HepG2 (cell line): ENCODE measurements at regions not wholly inside any gene's neighbourhood (a gene's known extent, or its start where the extent isn't known, plus 50 kb on each side); places are given as distances from the start of the nearest gene placed in this dataset.

Source experiments
- ATAC-seq: fragments of 200-7000 bp; cut with Tn5 transposase; 3 replicates; pipeline ENCODE4 v1.9.1; 2020; ENCODE audit warnings: mild to moderate bottlenecking, moderate library complexity
- BruUV-seq: library from RNA; stranded (reverse); fragments of 400-500 nt; replicated peaks from 2 replicates; lab custom pipeline; 2021; lab: Mats Ljungman, UMichigan
- CTCF ChIA-PET: fragments of 300-600 bp; formaldehyde crosslinking; extraction: SDS; loops from one replicate; lab custom pipeline; 2021; ENCODE audit warnings: low total read pairs, inconsistent platforms, low intra/inter-chr PET ratio; lab: Yijun Ruan, JAX
- POLR2A ChIA-PET: fragments of 350-600 bp; sonication (Branson Sonifier 250); formaldehyde crosslinking; loops from one replicate; lab custom pipeline; 2020; ENCODE audit warnings: antibody characterized with exemption, inconsistent platforms; lab: Yijun Ruan, JAX
- DNase-seq: peaks from one replicate; pipeline ENCODE4 v3.0.0-alpha.2; 2015; ENCODE audit warnings: low spot score
- FAIRE-seq: peaks from 3 replicates; lab custom pipeline; 2011; peaks lifted over from hg19 to GRCh38; lab: Jason Lieb, UNC
- H2AFZ ChIP-seq: one replicate; pipeline ENCODE4 v1.6.1; 2011; ENCODE audit warnings: low read length, inconsistent platforms
- H3K27ac ChIP-seq: fragments of 300-600 bp; 3 replicates; pipeline ENCODE4 v1.8.0; 2011; ENCODE audit warnings: mixed run types, mild to moderate bottlenecking, mixed read lengths, low read length, inconsistent platforms; ENCODE audit not compliant: insufficient read depth; ENCODE audit errors: extremely low read length
- H3K27me3 ChIP-seq, 2 experiments: fragments of 200-600 bp in 1 of 2; 2 replicates in 1 of 2; 3 replicates in 1 of 2; pipeline versions ENCODE4 v1.6.0 to v1.8.0; 2011; ENCODE audit warnings: low read length in 2 of 2, mild to moderate bottlenecking in 2 of 2, moderate library complexity in 2 of 2, inconsistent platforms in 1 of 2; ENCODE audit not compliant: insufficient read depth in 2 of 2, control insufficient read depth in 1 of 2
- H3K36me3 ChIP-seq, 2 experiments: fragments of 200-600 bp in 1 of 2; replicated peaks in 1 of 2; 2 replicates in 1 of 2; 3 replicates in 1 of 2; pipeline versions ENCODE4 v1.5.1 to v1.8.0; 2011; ENCODE audit warnings: low read length in 2 of 2, inconsistent platforms in 1 of 2; ENCODE audit not compliant: insufficient read depth in 2 of 2, control insufficient read depth in 1 of 2
- H3K4me1 ChIP-seq: 2 replicates; pipeline ENCODE4 v1.5.1; 2012; ENCODE audit warnings: low read length, inconsistent platforms; ENCODE audit not compliant: insufficient read depth
- H3K4me2 ChIP-seq: 2 replicates; pipeline ENCODE4 v1.6.0; 2011; ENCODE audit warnings: low read depth, low read length, inconsistent platforms
- H3K4me3 ChIP-seq, 3 experiments: fragments of 200-600 bp in 1 of 3; sonication (generic), shearing (Covaris generic) in 1 of 3; replicated peaks in 1 of 3; 2 replicates each; pipeline ENCODE4 v1.5.1; 2011 to 2016; ENCODE audit warnings: low read length in 3 of 3, inconsistent platforms in 2 of 3, low read depth in 2 of 3, mild to moderate bottlenecking in 2 of 3, control low read depth in 1 of 3, mixed read lengths in 1 of 3; ENCODE audit not compliant: insufficient read depth in 1 of 3
- H3K79me2 ChIP-seq: one replicate; pipeline ENCODE4 v1.6.1; 2011; ENCODE audit warnings: low read length, inconsistent platforms; ENCODE audit not compliant: insufficient read depth
- H3K9ac ChIP-seq: 2 replicates; pipeline ENCODE4 v1.6.0; 2011; ENCODE audit warnings: mild to moderate bottlenecking, low read depth, low read length, inconsistent platforms; ENCODE audit not compliant: insufficient read depth
- H3K9me3 ChIP-seq: 2 replicates; pipeline ENCODE4 v1.5.1; 2012; ENCODE audit warnings: mild to moderate bottlenecking, low read length
- H4K20me1 ChIP-seq: 2 replicates; pipeline ENCODE4 v1.6.0; 2011; ENCODE audit warnings: inconsistent platforms, mild to moderate bottlenecking, low read length, moderate library complexity; ENCODE audit not compliant: insufficient read depth
- AHR ChIP-seq: IDR thresholded peaks from 2 replicates; pipeline ENCODE4 v1.6.1; 2018; ENCODE audit warnings: missing genetic modification reagents, missing compliant biosample characterization
- DDIT3 ChIP-seq: sonication (generic); formaldehyde crosslinking; IDR thresholded peaks from 2 replicates; pipeline ENCODE4 v1.4.0; 2020; ENCODE audit warnings: mild to moderate bottlenecking, missing genetic modification reagents
- DMAP1 ChIP-seq: IDR thresholded peaks from 2 replicates; pipeline ENCODE4 v1.6.1; 2016
- ELF1 ChIP-seq: sonication (generic); formaldehyde crosslinking; IDR thresholded peaks from 2 replicates; pipeline ENCODE4 v1.4.0; 2020; ENCODE audit warnings: missing genetic modification reagents
- ELF4 ChIP-seq: sonication (generic); formaldehyde crosslinking; IDR thresholded peaks from 2 replicates; pipeline ENCODE4 v1.5.0; 2020; ENCODE audit warnings: missing genetic modification reagents, mild to moderate bottlenecking, moderate library complexity, borderline replicate concordance
- GPBP1L1 ChIP-seq: sonication (generic); formaldehyde crosslinking; IDR thresholded peaks from 2 replicates; pipeline ENCODE4 v1.5.0; 2020; ENCODE audit warnings: mild to moderate bottlenecking, missing genetic modification reagents
- HMGA1 ChIP-seq: sonication (generic); formaldehyde crosslinking; conservative IDR thresholded peaks from 2 replicates; pipeline ENCODE4 v1.4.0; 2020; ENCODE audit warnings: missing genetic modification reagents
- HOXA9 ChIP-seq: sonication (generic); formaldehyde crosslinking; IDR thresholded peaks from 2 replicates; pipeline ENCODE4 v1.8.1; 2022; ENCODE audit warnings: missing genetic modification reagents, mild to moderate bottlenecking, moderate library complexity, borderline replicate concordance
- KDM1A ChIP-seq: IDR thresholded peaks from 2 replicates; pipeline ENCODE4 v1.6.1; 2016; ENCODE audit warnings: missing compliant biosample characterization
- KLF11 ChIP-seq: IDR thresholded peaks from 2 replicates; pipeline ENCODE4 v1.6.1; 2016; ENCODE audit warnings: missing compliant biosample characterization
- MBD4 ChIP-seq: IDR thresholded peaks from 2 replicates; pipeline ENCODE4 v1.6.1; 2012; ENCODE audit warnings: low read length, inconsistent platforms, borderline replicate concordance
- MYPOP ChIP-seq: sonication (generic); formaldehyde crosslinking; IDR thresholded peaks from 2 replicates; pipeline ENCODE4 v1.8.1; 2023; ENCODE audit warnings: mild to moderate bottlenecking, moderate library complexity, missing genetic modification reagents
- PHF8 ChIP-seq: sonication (generic); formaldehyde crosslinking; IDR thresholded peaks from 2 replicates; pipeline ENCODE4 v1.5.0; 2020; ENCODE audit warnings: missing genetic modification reagents
- STAG1 ChIP-seq: sonication (generic); formaldehyde crosslinking; IDR thresholded peaks from 2 replicates; pipeline ENCODE4 v1.4.0; 2020; ENCODE audit warnings: missing genetic modification reagents
- SYNCRIP ChIP-seq: fragments of 200-400 bp; formaldehyde crosslinking; IDR thresholded peaks from 2 replicates; pipeline ENCODE4 v1.6.1; 2018; ENCODE audit warnings: mild to moderate bottlenecking, low read depth, low read length; ENCODE audit not compliant: insufficient read depth
- TCF12 ChIP-seq, 2 experiments: fragments of 450-650 bp in 1 of 2; sonication (generic) in 1 of 2; formaldehyde crosslinking in 1 of 2; IDR thresholded peaks; 2 replicates each; pipeline versions ENCODE4 v1.6.1 to v1.8.0; 2017 to 2022; ENCODE audit warnings: antibody characterized with exemption in 1 of 2, mild to moderate bottlenecking in 1 of 2, missing genetic modification reagents in 1 of 2, moderate library complexity in 1 of 2
- U2AF2 ChIP-seq: fragments of 200-400 bp; formaldehyde crosslinking; IDR thresholded peaks from 2 replicates; pipeline ENCODE4 v1.6.1; 2017; ENCODE audit warnings: low read depth, mild to moderate bottlenecking, low read length
- ZNF230 ChIP-seq: sonication (generic); formaldehyde crosslinking; IDR thresholded peaks from 2 replicates; pipeline ENCODE4 v1.4.0; 2020; ENCODE audit warnings: mild to moderate bottlenecking, missing genetic modification reagents
- ZNF530 ChIP-seq: sonication (generic); formaldehyde crosslinking; IDR thresholded peaks from 2 replicates; pipeline ENCODE4 v1.5.0; 2020; ENCODE audit warnings: low read depth, mild to moderate bottlenecking, missing genetic modification reagents
- ZNF768 ChIP-seq: sonication (generic); formaldehyde crosslinking; IDR thresholded peaks from 2 replicates; pipeline ENCODE4 v1.4.0; 2020; ENCODE audit warnings: missing genetic modification reagents
- WGBS: methylation state at CpG from one replicate; pipeline ENCODE4 v1.1.6; 2017; ENCODE audit warnings: low lambda C conversion rate; 5-methylcytosine and 5-hydroxymethylcytosine counted together
- in situ Hi-C: cut with HindIII; loops from 2 replicates; pipeline ENCODE4 v1.10.0; 2017; ENCODE audit warnings: low pct_unique_long_range_greater_than_20kb; ENCODE audit not compliant: extremely low pct_ligation_motif_present
- intact Hi-C: fragments of 100-400 bp; cut with micrococcal nuclease; formaldehyde crosslinking; loops from one replicate; pipeline ENCODE4 v1.10.0; 2022; ENCODE audit not compliant: unreplicated experiment

GRCh38 chr9:78839252-78839651 lies 542.3 kb downstream of the PSAT1 start:
- ChIA-PET CTCF (no interaction called here), POLR2A (no interaction called here)
- H2AFZ ChIP-seq, result no peak overlapping the region
- ATAC-seq (no peak), FAIRE-seq (no peak), DNase-seq (no peak)
- no peak overlapping the region for H3K9ac ChIP-seq
- WGBS, result 9% methylated on average over 2 of the region's 2 CpGs
- TF ChIP-seq PHF8 (CRISPR knock-in tag) (no peak), AHR (CRISPR knock-in tag) (no peak), HMGA1 (CRISPR knock-in tag) (no peak), DDIT3 (CRISPR knock-in tag) (no peak), ZNF530 (CRISPR knock-in tag) (no peak), STAG1 (CRISPR knock-in tag) (no peak), KDM1A (CRISPR knock-in tag) (no peak), DMAP1 (CRISPR knock-in tag) (no peak), HOXA9 (no peak), U2AF2 (no peak), ELF4 (CRISPR knock-in tag) (no peak)
- no peaks in the 10 kb centered on the region for H3K79me2 ChIP-seq
- no peak overlapping the region for H3K27ac ChIP-seq
- no TSS peak for BruUV-seq
- no peak overlapping the region for H3K4me2 ChIP-seq
- no peaks in the 10 kb centered on the region for H3K4me1 ChIP-seq
- H4K20me1 ChIP-seq, result no peaks in the 10 kb centered on the region
- no peaks in the 10 kb centered on the region for H3K27me3 ChIP-seq
- intact Hi-C loops (no loop called here), in situ Hi-C loops (no loop called here)
- H3K4me3 ChIP-seq, result no peak overlapping the region
- H3K9me3 ChIP-seq, result peaks cover 6% of the 10 kb centered on the region
- H3K36me3 ChIP-seq, result no peaks in the 10 kb centered on the region

GRCh38 chr9:78848061-78848460 lies 551.1 kb downstream of the PSAT1 start:
- ChIA-PET POLR2A (no interaction called here), CTCF (no interaction called here)
- Histone ChIP-seq H3K4me2 (no peak overlapping the region), H3K4me3 (no peak overlapping the region), H2AFZ (no peak overlapping the region), H3K27me3 (no peaks in the 10 kb centered on the region), H3K9ac (no peak overlapping the region), H3K27ac (no peak overlapping the region), H3K36me3 (no peaks in the 10 kb centered on the region), H4K20me1 (no peaks in the 10 kb centered on the region), H3K79me2 (no peaks in the 10 kb centered on the region), H3K9me3 (peaks cover 7% of the 10 kb centered on the region), H3K4me1 (no peaks in the 10 kb centered on the region)
- in situ Hi-C loops, result no loop called here
- FAIRE-seq (no peak), DNase-seq (no peak), ATAC-seq (no peak)
- BruUV-seq, result no TSS peak
- 0% methylated on average over 2 of the region's 2 CpGs for WGBS
- intact Hi-C loops, result no loop called here
- no peak for TF ChIP-seq TCF12 (IDR thresholded peaks at IDR 0.05)
- TF ChIP-seq TCF12 (CRISPR knock-in tag; IDR thresholded peaks at IDR 0.05), result no peak
- no peak for TF ChIP-seq MYPOP
- TF ChIP-seq ZNF768 (CRISPR knock-in tag), result no peak
- TF ChIP-seq SYNCRIP, result no peak
- no peak for TF ChIP-seq ELF1 (CRISPR knock-in tag)
- TF ChIP-seq MBD4, result no peak
- no peak for TF ChIP-seq ZNF230 (CRISPR knock-in tag)
- no peak for TF ChIP-seq GPBP1L1 (CRISPR knock-in tag)
- no peak for TF ChIP-seq KLF11 (CRISPR knock-in tag)
